SKM-1 (cell line): ENCODE measurements at regions not wholly inside any gene's neighbourhood (a gene's known extent, or its start where the extent isn't known, plus 50 kb on each side); places are given as distances from the start of the nearest gene placed in this dataset.

Experiments used
- DNase-seq: peaks from one replicate; lab custom pipeline; 2025; ENCODE audit not compliant: unreplicated experiment; lab: John Stamatoyannopoulos, UW

DNA sequence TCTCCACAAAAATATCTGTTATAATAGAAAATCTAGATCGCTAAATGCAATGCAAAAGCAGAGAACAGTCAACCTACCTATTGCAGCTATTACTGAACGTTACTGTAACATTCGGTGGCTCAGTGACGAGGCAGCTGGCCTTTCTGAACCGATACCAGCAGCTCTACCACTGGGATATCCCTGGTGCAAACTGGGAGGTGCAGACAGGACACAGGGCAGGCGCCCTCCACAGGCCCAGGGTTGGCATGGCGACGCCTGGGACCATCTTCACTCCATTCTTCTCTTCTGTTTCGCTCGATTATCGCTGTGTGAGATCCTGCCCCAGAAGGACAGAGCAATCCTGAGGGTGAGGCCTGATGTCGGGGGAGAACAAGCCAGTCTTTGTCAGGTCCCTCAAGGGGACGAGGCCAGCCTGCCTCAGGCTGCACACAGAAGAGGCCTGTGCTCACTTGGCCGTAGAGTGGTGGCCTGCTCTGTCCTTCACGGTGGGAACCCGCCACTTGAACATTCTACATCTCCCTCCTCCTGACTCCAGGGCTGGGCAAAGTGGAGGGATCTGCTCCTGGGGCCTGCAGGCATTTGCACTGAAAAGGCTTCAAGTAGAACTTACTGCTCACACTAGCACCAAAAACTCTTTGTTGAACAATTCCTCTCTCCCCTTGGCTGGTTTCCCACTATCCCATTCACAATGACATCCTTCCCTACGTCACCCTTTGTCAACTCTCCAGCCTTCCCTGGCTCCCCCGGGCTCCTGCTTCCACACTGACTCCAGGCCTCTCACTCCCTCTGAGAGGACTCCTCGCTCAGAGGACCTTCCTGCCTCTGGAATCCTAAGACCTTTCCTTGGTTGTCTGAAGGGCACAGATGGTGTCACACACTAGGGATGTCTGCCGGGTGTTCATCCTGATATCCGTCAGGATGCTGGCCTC, 49.7 kb downstream of the CYRIA start:
- DNase-seq: no peak

DNA sequence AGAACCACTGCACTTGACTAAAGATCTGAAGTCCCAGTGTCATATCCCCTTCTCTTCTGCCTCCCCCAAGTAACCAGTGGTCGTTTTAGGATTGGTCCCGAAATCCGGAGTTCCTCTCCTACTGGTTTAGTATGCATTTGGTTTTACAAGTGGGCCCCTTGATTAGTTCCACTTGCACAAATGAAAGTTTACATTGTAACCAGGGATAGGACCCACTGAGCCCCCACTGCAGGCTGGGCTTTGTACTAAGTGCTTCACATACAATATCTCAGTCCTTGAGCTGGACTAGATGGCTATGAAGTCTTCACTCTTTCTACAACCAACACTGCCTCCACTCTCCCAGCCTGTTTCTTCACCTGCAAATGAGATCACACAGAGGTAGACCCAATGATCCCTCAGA, 50.4 kb downstream of the CYRIA start:
- no peak for DNase-seq

- no peak for DNase-seq
These were observed 51.2 kb downstream of the CYRIA start for GRCh38 chr2:16614314-16614860.

DNA sequence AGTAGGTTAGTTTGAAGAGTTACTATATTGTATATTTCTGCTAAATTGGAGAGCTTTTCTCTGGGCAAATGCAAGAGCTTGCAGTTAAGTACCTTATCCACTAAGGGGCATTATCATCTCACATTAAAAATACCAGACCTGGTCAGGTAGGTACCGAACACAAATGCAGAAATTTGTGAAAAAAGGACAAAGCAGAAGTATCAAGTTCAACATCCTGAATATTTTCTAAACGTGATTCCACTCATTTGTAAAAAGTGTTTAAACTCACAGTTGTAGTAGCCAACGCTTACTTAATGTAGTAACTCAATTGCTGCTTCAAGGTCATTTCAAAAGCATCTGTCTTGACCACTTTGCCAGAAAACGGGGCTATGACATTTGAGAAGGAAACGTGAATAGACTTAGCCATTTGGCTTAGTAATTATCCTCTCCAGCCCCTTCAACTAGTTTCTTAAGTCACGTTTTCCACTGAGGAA, 52.1 kb downstream of the CYRIA start:
- peak; percentile 34 for DNase-seq

- no peak for DNase-seq
These were observed 53.1 kb downstream of the CYRIA start for GRCh38 chr2:16612490-16612889.

DNA sequence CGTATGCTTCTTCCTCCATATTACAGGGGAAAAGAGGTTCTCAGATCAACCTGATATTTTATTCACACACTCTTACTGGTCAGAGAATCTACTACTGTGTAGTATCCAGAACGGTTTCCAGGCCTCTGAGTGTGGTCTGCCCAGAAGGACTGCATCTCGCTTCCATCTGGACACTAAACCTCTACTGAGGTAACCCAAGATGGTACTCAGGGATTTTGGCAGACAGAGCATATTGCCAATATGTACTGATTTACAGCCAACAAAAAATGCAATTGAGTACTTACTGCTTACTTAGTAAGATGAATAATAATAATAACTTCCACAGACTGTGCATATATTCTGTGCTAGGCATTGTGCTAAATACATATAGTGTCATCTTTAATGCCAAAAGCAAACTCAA, 55.8 kb downstream of the CYRIA start:
- no peak for DNase-seq

DNA sequence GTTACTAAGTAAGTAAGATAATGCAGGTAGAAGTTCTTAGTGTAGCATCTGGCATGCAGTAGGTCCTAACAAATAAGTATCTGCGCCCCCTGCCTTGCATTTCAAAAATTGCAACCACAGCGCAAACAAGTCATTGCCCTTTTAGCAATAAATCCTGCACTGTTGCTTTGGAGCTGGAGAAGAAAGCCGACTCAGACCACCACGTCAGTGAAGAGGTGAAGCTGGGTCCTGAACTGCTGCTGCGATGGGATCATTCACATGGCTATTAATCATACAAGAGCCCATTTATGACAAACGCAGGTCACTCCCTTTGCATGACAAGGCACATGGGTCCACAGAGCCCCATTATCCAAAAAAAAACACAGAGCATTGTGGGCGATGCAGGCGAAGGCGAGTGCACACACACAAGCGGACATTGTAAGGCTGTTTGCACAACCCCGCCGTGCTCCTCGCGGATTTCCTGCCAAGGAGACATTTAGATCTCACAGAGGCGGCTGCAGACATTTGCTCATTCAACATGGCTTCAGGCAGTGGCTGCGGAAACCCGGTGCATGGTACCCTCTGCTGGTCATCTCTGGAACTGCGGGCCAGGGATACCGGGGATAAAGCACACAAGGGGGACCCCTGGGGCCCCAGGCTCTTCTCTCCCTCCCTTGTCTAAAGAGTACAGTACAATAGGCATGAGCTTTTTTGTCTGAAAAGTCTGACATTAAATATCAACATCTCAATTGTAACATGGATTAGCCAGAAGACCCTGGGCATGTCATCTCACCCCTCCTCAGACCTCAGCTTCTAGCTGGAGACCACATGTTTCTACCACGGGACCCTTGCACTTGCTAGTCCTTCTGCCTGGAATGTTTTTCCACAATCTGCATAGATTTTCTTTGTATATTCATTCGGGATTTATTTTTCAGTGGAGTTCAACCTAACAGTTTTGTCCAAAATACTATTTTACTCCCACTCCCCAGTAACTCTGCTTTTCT, 56.7 kb downstream of the CYRIA start:
- peak; percentile 51 for DNase-seq

- DNase-seq: no peak
These were observed 58.3 kb downstream of the CYRIA start for GRCh38 chr2:16607301-16607700.

- DNase-seq: no peak
These were observed 61.4 kb downstream of the CYRIA start for GRCh38 chr2:16604236-16604635.

DNA sequence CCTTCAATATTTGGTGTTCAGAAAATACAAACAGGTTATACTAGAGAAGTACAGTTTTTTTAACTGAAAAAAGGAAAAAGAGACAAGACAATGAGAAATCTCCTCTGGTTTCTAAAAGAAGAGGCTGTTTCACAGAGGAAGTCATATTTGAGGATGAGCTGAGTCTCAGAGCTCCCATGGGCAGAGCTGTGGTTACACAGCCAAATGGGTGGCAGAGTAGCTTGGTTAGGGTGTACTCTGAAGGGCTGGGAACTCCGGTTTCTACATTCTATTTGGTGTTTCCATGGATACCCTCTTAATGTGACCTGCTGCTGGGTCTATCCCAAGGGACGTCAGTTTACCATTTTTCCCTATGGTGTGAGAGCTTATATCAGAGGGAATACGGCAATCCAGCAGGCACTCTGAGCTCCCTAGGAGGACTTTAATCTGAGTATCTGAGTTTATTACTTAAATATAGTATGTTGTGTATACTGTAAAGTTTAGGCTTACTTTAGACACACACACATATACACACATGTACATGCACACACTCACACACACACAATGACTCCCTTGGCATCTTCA, 74.2 kb downstream of the CYRIA start:
- DNase-seq: no peak

- no peak for DNase-seq
These were observed 76.2 kb downstream of the CYRIA start for GRCh38 chr2:16589465-16589864.

DNA sequence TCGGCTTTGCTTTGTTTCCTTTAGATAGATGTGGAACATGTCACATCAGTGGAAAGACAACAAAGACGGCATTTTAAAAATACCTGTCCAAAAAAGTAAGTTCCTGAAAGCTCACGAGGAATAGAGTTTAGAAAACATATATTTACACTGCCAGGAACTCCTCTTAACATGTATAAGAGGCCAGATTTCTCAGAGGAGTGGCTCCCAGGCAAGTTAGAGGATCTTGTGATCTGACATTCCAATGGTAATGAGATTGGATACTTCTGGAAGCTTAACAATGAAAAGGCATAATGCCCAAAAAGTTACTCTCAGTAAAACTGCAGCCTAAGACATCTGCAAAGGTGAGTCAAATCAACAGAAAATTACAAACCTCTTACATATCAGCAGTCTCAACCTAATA, 77.1 kb downstream of the CYRIA start:
- DNase-seq: no peak

DNA sequence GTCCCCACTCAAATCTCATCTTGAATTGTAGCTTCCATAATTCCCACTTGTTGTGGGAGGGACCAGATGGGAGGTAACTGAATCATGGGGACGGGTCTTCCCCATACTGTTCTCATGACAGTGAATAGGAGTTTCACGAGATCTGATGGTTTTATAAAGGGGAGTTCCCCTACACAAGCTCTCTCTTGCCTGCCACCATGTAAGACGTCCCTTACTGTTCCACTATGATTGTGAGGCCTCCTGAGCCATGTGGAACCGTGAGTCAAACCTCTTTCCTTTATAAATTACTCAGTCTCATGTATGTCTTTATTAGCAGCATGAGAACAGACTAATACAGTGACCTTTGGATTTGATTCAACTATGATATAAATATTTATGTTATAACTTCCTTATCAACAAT, 78.0 kb downstream of the CYRIA start:
- DNase-seq: no peak

DNA sequence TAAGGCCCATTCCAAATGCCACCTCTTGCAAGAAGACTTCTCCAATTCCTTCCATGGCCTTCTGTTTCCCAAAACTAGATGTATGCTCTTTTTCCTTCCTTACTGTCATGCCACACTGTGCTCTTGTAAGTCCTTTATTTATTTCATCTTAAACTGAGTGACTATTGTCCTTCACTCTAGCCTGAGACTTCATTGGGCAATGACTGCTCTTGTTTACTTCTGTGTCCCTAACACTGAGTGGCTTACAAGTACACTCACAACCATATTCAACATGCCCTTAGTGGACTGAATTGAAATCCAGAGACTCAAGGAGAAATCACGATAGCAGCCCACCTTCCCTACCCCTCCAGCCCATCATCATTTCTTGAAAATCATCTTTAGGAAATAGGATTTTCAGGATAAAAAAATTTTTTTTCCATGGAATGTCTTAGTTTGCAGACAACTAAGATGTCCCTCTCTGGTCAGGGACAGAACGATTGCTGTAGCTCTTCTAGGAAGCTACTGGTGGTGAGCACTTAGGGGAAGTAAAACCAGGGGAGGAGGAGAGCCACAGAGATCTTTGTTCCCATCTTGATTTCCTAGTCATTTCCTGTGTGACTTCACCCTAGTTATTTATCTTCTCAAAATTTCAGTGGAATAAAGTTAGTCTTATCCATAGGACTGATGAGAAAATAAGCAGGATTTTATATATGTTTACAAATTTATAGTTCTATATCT, 80.7 kb downstream of the CYRIA start:
- no peak for DNase-seq

GRCh38 chr2:16584084-16584483, 81.5 kb downstream of the CYRIA start:
- DNase-seq: no peak

DNA sequence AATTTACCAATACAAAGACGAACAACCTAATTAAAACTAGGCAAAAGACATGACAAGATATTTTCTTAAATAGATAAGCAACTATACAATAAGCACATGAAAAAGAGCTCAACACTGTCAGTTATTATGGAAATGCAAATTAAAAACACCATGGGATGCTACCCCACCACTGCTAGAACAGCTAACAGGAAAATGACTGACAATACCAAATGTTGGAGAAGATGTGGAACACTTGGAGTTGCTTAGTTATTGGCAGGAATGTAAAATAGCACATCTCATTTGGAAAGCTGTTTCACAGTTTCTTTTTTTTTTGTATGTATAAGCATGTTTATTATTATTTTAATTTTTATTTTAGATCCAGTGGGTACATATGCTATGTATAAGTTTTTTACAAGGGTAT, 84.4 kb downstream of the CYRIA start:
- no peak for DNase-seq

GRCh38 chr2:16578081-16578480, 87.6 kb downstream of the CYRIA start:
- DNase-seq: no peak

DNA sequence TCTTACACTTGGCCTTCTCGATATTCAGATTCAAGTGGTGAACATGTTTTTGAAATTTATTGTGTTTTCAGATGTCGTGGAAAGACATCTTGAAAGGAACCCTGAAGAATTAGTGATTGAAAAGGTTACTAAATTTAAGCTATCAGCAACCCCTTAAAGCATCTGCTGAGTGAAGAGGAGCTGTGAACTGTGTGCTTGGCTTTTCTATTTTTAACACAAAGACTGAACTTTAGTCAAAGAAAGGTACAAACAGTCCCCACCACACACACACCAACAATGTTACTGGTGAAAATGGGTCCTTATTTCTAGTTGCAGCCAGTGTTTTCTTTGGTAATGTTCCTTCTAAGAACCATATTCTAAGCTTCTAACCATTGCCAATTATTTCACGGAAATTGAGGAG, 95.1 kb downstream of the CYRIA start:
- DNase-seq: no peak

DNA sequence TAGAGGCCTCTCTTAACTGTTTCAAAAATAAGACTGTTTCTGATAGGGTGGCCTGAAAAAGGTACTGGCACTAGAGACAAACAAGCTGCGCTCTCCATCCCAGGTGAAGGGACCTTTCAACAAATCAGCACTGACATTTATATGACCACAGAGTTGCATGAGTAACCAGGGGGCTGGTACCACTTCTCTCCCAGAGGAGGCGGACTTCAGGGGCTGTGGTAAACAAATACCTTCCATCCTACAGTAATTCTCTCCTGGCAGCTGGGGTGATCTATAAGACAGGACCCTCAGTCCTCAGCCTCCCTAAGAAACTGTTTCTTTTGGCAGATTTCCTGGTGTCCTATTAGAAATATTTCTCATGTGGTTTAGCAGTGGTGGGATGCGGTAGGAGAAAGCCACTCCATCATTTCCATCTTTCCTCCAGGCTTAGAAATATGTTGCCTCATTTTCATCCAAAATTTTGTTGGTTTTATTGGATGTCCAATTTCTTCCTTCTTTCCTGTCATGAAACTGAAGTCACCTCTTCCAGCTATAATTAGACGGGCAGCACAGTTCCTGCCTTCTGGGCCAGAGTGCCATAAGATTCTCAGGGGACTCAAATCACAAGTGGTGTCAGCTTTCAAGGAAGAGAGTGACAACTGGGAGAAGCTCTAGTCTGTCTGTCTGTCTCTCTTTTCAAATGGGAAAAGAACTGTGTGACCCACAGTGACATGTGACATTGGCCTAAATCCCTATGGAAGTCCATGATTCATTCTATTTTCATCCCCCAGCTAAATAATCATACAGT, 96.4 kb downstream of the CYRIA start:
- DNase-seq: no peak

GRCh38 chr2:16566701-16567100, 98.9 kb downstream of the CYRIA start:
- DNase-seq: no peak
